ENCODE measurements at regions not wholly inside any gene's neighbourhood (a gene's known extent, or its start where the extent isn't known, plus 50 kb on each side); places are given as distances from the start of the nearest gene placed in this dataset.

GRCh38 chr2:65864619-65865018, 432.2 kb upstream of the SPRED2 start:
- TF ChIP-seq EZH2phosphoT487 (conservative IDR thresholded peaks at IDR 0.05; ENCODE audit: low read length) = no peak
- TF ChIP-seq, protein P1, sequence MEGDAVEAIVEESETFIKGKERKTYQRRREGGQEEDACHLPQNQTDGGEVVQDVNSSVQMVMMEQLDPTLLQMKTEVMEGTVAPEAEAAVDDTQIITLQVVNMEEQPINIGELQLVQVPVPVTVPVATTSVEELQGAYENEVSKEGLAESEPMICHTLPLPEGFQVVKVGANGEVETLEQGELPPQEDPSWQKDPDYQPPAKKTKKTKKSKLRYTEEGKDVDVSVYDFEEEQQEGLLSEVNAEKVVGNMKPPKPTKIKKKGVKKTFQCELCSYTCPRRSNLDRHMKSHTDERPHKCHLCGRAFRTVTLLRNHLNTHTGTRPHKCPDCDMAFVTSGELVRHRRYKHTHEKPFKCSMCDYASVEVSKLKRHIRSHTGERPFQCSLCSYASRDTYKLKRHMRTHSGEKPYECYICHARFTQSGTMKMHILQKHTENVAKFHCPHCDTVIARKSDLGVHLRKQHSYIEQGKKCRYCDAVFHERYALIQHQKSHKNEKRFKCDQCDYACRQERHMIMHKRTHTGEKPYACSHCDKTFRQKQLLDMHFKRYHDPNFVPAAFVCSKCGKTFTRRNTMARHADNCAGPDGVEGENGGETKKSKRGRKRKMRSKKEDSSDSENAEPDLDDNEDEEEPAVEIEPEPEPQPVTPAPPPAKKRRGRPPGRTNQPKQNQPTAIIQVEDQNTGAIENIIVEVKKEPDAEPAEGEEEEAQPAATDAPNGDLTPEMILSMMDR (IDR thresholded peaks at IDR 0.05; ENCODE audit: insufficient read depth, low read length, poor library complexity, severe bottlenecking) = no peak
